Uterus (tissue), 3 donors: ENCODE measurements at regions not wholly inside any gene's neighbourhood (a gene's known extent, or its start where the extent isn't known, plus 50 kb on each side); places are given as distances from the start of the nearest gene placed in this dataset.

Experiments
- DNase-seq, 2 donors: peaks; one replicate each; pipeline ENCODE4 v3.0.0-alpha.2; 2019 to 2020
- H3K27ac ChIP-seq, 2 donors: fragments of 200-600 bp; sonication (generic); 1 replicate in 1 of 2; 2 replicates in 1 of 2; pipeline ENCODE4 v1.5.1; 2016 to 2018
- H3K27me3 ChIP-seq, 2 donors: fragments of 200-600 bp; sonication (generic); one replicate each; pipeline ENCODE4 v1.5.1; 2018 to 2019; ENCODE audit warnings: control low read depth in 1 of 2
- H3K36me3 ChIP-seq, 2 donors: fragments of 200-600 bp; sonication (generic); one replicate each; pipeline ENCODE4 v1.5.1; 2019; ENCODE audit warnings: control low read depth in 1 of 2
- H3K4me1 ChIP-seq, 2 donors: fragments of 200-600 bp; sonication (generic); one replicate each; pipeline ENCODE4 v1.5.1; 2018 to 2019; ENCODE audit warnings: control low read depth in 1 of 2
- H3K4me3 ChIP-seq, 2 donors: fragments of 200-600 bp; sonication (generic); 1 replicate in 1 of 2; 2 replicates in 1 of 2; pipeline ENCODE4 v1.5.1; 2018 to 2019; ENCODE audit warnings: mild to moderate bottlenecking in 1 of 2
- H3K9me3 ChIP-seq, 2 donors: fragments of 200-600 bp; sonication (generic); one replicate each; pipeline ENCODE4 v1.5.1; 2019; ENCODE audit warnings: control low read depth in 1 of 2
- CTCF ChIP-seq, 4 experiments: fragments of 200-600 bp in 2 of 4; fragments of 450-650 bp in 2 of 4; sonication (generic) in 2 of 4; IDR thresholded peaks; one replicate each; pipeline ENCODE4 v1.5.1; 2016 to 2019; ENCODE audit warnings: antibody characterized with exemption in 4 of 4, mild to moderate bottlenecking in 2 of 4, moderate library complexity in 1 of 4
- POLR2A ChIP-seq, 2 donors: fragments of 450-650 bp; IDR thresholded peaks; one replicate each; pipeline ENCODE4 v1.6.1; 2016; ENCODE audit warnings: antibody characterized with exemption in 2 of 2, mild to moderate bottlenecking in 1 of 2, moderate library complexity in 1 of 2
- intact Hi-C: fragments of 100-400 bp; cut with DNase I; formaldehyde crosslinking; loops from one replicate; pipeline ENCODE4 v1.15.1; 2023; ENCODE audit warnings: low total_unique reads
- donor health status: DM: yes; HTN: yes; CAD: no.

DNA sequence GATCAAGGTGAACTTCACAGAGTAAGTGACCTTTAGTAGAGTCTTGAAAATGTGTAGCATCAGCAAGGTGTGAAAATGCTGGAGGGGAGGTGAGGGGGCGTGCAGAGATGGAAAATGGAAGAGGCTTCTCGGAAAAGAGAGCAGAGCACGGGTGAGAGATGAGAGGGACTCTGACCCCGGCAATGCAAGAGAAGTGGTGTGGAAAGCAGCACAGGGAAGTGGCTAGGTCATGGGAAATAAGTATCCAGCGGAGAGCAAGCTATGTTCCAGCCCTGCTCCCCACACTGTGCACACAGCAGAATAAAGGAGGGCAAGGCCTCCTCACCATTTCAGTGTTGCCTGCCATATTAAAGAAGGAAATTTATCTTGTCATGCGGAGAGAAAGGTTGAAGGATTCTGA is 241.7 kb upstream of the DOK6 start:
- Histone ChIP-seq H3K27ac (no peak overlapping the region), H3K27me3 (no peaks in the 10 kb centered on the region), H3K9me3 (no peaks in the 10 kb centered on the region), H3K4me3 (no peak overlapping the region), H3K36me3 (no peaks in the 10 kb centered on the region), H3K4me1 (no peaks in the 10 kb centered on the region)
- DNase-seq, result no peak
- intact Hi-C loops, result no loop called here
- TF ChIP-seq CTCF (IDR thresholded peaks at IDR 0.05) (no peak), POLR2A (IDR thresholded peaks at IDR 0.05) (no peak)

- intact Hi-C loops, result no loop called here
- no peaks in the 10 kb centered on the region for H3K27me3 ChIP-seq
- H3K36me3 ChIP-seq, result no peaks in the 10 kb centered on the region
- DNase-seq, result no peak
- H3K4me1 ChIP-seq, result no peaks in the 10 kb centered on the region
- H3K4me3 ChIP-seq, result no peak overlapping the region
- TF ChIP-seq CTCF (IDR thresholded peaks at IDR 0.05) (no peak), POLR2A (IDR thresholded peaks at IDR 0.05) (no peak)
- no peaks in the 10 kb centered on the region for H3K9me3 ChIP-seq
- no peak overlapping the region for H3K27ac ChIP-seq
Measured at GRCh38 chr18:69161383-69162028, 239.2 kb upstream of the DOK6 start.

DNA sequence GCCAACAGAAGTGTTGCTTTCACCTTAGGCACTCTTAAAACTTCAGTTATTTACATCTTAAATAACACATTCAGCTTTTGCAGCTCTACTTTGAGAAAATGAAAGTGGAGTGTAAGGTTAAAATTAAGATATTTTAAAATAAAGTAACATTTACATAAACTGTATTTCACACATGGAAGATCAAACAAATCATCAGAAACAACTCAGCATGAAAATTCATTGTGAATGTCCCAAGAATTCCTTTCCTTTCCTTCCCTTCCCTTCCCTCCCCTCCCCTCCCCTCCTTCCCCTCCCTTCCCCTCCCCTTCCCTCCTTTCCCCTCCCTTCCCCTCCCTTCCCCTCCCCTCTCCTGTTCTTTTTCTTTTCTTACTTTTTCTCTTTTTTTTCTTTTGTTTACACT is 238.0 kb upstream of the DOK6 start:
- intact Hi-C loops, result no loop called here
- no peaks in the 10 kb centered on the region for H3K36me3 ChIP-seq
- H3K27ac ChIP-seq, result no peak overlapping the region
- H3K4me3 ChIP-seq, result no peak overlapping the region
- no peaks in the 10 kb centered on the region for H3K4me1 ChIP-seq
- no peak for DNase-seq
- no peaks in the 10 kb centered on the region for H3K27me3 ChIP-seq
- no peaks in the 10 kb centered on the region for H3K9me3 ChIP-seq
- no peak for TF ChIP-seq POLR2A (IDR thresholded peaks at IDR 0.05)
- TF ChIP-seq CTCF (IDR thresholded peaks at IDR 0.05), result no peak

DNA sequence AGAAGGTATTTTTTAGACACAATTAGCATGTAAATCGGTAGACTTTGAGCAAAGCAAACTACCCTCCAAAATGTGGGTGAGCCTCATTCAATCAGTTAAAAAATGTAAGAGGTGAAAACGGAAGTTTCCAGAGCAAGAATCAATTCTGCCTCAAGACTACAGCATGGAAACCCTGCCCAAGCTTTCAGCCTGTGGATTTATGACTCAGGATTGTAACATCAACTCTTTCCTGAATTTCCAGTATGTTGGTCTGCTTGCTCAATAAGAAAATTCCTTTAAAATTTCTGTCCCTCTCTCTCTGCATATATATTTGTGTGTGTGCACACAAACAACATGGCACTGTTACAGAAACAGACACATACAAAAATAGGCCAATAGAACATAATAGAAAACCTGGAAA is 228.6 kb upstream of the DOK6 start:
- H3K27ac ChIP-seq, result no peak overlapping the region
- H3K4me3 ChIP-seq, result no peak overlapping the region
- intact Hi-C loops, result no loop called here
- no peak for TF ChIP-seq POLR2A (IDR thresholded peaks at IDR 0.05)
- TF ChIP-seq CTCF (IDR thresholded peaks at IDR 0.05), result no peak
- no peaks in the 10 kb centered on the region for H3K27me3 ChIP-seq
- H3K9me3 ChIP-seq, result no peaks in the 10 kb centered on the region
- no peak for DNase-seq
- no peaks in the 10 kb centered on the region for H3K4me1 ChIP-seq
- no peaks in the 10 kb centered on the region for H3K36me3 ChIP-seq

DNA sequence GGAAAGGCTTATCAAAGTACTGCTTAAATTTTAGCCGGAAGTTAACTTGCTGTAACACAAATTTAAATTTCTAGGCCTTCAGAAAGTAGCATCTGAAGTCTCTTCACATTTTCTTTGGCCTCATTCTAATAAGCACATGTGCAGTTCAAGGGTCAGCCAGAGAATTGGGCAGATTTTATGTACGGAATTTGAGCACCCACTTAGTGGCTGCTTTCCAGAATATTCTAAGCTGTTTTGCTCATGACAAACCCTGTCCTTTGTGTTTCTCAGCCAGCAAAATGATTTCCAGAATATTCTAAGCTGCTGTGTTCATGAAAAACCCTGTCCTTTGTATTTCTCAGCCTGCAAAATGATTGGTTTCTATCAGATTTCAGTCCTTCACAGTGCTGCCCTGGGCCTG is 225.0 kb upstream of the DOK6 start:
- no peaks in the 10 kb centered on the region for H3K27me3 ChIP-seq
- no peak overlapping the region for H3K27ac ChIP-seq
- no peaks in the 10 kb centered on the region for H3K4me1 ChIP-seq
- H3K36me3 ChIP-seq, result no peaks in the 10 kb centered on the region
- intact Hi-C loops, result no loop called here
- DNase-seq, result no peak
- H3K4me3 ChIP-seq, result no peak overlapping the region
- no peaks in the 10 kb centered on the region for H3K9me3 ChIP-seq
- TF ChIP-seq CTCF (IDR thresholded peaks at IDR 0.05) (no peak), POLR2A (IDR thresholded peaks at IDR 0.05) (no peak)
